Stimulated activated CD4-positive, alpha-beta T cell treated with anti-CD3 and anti-CD28 coated beads, Interleukin-4, amount 100 ng/mL, for 24 hours (primary cell): ENCODE measurements at regions not wholly inside any gene's neighbourhood (a gene's known extent, or its start where the extent isn't known, plus 50 kb on each side); places are given as distances from the start of the nearest gene placed in this dataset.
"Not testable (repeated sequence)": the region's sequence is repeated elsewhere in the genome, so short reads cannot be mapped to it uniquely, and the experiment has no call there.

Source experiments
- DNase-seq: peaks from one replicate; pipeline ENCODE4 v3.0.0-alpha.2; 2020

DNA sequence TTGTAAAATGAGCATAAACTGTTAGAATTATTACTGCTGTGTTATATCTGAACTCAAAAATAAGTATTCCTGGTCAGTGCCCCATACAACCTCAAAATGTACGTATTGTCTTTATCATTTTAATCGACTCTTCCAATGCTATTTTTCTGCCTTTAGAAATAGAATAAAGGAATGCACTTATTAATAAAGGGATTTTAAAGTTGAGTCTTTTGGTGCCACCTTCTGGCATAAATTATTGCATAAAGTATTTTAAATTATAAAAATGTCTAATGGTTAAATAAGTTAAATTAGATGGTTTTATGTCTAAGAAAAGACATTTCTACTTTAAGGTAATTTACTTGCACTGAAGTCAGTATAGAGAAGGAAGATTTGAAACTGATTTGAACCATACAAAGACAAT lies 424.0 kb upstream of the NDST4 start:
- DNase-seq: no peak

GRCh38 chr4:115529126-115529525 lies 415.7 kb upstream of the NDST4 start:
- no peak for DNase-seq

DNA sequence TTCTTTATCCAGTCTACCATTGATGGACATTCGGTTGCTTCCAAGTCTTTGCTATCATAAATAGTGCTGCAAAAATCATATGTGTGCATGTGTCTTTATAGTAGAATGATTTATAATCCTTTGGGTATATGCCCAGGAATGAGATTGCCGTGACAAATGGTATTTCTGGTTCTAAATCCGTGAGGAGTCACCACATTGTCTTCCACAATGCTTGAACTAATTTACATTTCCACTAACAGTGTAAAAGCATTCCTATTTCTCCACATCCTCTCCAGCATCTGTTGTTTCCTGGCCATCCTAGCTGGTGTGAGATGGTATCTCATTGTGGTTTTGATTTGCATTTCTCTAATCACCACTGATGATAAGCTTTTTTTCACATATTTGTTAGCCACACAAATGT lies 406.1 kb upstream of the NDST4 start:
- not testable (repeated sequence) for DNase-seq

DNA sequence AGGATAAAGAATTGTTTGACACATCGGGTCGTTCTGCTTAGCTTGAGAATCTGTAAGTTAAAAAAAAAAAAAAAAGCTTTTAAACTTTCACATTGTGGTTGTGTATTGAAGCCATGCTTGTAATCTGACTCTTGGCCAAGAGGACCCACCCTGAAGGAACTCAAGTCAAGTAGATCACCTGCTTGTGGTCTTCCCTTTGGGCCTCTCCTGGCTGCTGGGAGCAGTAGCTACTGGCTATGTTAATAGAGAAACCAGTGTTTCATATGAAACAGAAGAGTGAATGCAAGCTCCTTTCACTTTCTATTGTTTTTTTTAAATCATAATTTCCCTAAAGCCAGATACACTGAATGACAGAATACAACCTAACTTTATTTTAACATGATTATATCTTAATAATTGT lies 402.4 kb upstream of the NDST4 start:
- DNase-seq: no peak

DNA sequence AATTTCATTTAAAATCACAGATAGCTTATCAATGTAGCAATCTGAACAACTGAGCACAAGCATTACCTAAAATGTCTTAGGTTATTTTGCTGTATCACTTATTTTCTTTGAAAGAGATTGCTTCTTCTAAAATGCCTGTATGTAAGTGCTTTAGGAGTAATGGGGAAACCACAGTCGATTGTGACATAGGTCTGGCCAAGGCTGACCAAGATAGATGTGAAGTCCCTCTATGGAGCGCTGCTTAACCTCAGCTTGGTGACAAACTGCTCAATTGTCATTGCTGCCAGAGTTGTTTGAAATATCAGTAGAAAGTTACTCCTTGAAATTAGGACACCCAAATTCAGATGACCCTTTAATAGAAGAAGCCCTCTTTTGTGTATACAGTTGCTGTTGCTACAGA lies 401.9 kb upstream of the NDST4 start:
- no peak for DNase-seq

DNA sequence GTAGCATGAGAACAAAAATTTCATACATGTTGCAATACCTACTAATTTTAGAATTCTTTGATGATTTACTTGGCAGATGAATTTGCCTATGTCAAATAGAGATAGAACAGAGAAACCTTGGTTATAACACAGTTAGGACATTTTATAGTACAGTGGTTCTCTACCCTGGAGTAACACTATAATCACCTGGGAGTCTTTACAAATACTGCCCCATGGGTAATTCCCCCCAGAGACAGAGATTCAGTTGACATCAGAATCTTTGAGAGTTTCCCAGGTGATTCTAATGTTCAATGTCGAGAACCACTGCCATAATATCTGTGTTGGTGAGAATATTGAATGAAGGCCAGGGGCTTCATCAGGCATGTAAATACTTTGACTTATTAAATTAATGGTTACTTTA lies 401.3 kb upstream of the NDST4 start:
- DNase-seq: no peak

GRCh38 chr4:115505326-115505725 lies 391.9 kb upstream of the NDST4 start:
- DNase-seq: no peak

DNA sequence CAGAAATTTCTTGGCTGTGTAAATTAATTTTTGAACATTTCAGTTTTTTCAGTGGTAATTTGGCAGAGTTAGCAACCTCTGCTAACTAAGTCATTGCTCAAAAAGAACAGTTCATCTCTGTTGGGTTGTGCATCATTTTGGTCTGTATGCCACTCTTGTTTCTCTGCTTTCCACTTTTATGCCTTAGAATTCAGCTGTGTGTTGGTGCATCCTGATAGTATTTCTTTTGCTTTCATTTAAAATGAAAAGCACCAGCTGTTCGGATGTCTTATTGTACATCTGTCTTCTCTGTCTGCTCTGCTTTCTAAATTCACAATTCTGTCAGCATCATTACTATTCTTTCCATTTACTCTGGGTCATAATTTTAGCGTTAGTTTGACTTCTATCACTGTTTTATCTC lies 388.2 kb upstream of the NDST4 start:
- DNase-seq: no peak

DNA sequence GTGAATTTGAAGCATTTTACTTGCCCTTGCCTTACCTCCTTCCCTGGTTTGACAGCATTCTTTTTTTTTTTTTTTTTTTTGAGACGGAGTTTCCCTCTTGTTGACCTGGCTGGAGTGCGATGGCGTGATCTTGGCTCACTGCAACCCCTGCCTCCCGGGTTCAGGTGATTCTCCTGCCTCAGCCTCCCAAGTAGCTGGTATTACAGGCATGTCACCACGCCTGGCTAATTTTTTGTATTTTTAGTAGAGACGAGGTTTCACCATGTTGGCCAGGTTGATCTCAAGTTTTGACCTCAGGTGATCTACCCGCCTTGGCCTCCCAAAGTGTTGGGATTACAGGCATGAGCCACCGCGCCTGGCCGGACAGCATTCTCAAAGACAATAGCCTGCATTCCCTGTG lies 380.4 kb upstream of the NDST4 start:
- DNase-seq: not testable (repeated sequence)

DNA sequence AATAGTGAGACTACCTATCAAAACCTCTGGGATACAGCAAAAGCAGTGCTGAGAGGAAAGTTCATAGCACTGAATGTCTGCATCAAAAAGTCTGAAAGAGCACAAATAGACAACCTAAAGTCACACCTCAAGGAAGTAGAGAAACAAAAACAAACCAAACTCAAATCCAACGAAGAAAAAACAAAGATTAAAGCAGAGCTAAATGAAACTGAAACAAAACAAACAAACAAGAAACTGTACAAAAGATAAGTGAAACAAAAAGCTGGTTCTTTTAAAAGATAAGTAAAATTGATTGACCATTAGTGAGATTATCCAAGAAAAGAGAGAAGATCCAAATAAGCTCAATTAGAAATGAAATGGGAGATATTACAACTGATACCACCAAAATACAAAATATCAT lies 378.3 kb upstream of the NDST4 start:
- no peak for DNase-seq

- no peak for DNase-seq
Observed at GRCh38 chr4:115489279-115489678, 375.9 kb upstream of the NDST4 start.

DNA sequence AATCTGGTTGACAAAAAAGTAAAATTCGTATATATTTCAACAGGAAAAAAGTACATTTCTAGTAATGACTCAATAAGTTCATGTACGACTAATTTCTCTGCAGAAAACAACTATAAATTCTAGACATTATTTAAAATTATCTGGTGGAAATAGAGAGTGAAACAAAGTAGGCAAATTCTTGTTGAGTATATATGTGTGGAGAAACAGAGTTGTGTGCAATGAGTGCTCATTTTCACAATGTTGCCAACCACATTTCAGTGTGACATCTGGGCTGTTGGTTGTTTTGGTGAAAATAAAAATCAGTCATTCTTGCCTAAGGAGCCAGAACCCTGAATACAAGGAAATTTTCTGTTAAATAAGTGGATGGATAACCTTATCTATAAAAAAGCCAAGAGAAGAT lies 372.0 kb upstream of the NDST4 start:
- DNase-seq: no peak

GRCh38 chr4:115484479-115484878 lies 371.1 kb upstream of the NDST4 start:
- DNase-seq: no peak

GRCh38 chr4:115470763-115471162 lies 357.3 kb upstream of the NDST4 start:
- DNase-seq: no peak

DNA sequence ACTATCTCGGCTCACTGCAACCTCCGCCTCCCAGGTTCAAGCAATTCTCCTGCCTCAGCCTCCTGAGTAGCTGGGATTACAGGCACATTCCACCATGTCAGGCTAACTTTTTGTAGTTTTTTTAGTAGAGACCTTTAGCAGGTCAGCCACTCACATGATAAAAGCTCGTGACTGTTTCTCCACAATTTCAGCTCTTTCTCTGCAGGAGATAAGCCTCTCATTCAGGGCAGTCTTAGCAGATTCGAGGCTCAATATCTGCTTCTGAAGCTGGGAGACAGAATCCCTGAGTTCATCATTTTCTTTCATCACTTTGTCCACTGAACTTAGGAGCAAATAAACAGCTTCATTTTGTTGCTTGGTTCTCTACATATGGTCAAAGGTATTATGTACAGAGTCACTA lies 345.9 kb upstream of the NDST4 start:
- DNase-seq: not testable (repeated sequence)

GRCh38 chr4:115456231-115456630 lies 342.8 kb upstream of the NDST4 start:
- DNase-seq: no peak

DNA sequence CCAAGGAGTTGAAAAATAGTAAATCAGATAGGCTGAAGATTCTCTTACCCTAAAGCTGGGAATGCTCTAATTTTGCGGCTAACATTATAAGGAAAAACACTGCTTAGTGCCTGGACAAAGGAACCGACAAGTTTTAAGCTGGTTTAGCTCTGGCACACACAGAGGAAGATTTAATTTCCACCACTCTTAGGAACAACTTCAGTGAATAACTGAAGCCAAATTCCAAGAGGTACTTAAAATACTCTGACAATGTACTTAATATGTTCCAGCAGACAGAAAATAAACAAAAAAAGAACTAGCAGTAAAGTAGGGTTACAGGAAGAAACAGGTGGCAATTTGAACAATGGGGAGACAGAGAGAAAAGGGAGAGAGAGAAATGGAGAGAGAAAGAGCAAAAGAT lies 340.8 kb upstream of the NDST4 start:
- no peak for DNase-seq

DNA sequence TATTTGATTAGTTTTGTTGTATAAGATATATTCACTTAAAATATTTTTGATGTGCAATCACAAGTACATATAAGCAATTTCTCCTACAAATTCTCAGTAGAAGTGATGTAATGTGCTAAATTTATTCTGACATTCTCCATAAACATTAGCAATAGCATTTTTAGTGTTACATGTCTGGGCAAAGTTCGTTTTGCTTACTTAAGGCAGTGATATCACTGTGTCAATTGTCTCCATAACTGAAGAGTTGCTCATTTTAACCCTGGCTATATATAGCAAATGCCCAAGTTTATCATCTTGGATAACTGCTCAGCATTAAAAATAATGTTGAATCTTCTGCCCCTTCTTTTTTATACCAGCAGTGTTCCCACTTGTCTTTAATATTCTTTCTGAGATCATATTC lies 340.0 kb upstream of the NDST4 start:
- no peak for DNase-seq

DNA sequence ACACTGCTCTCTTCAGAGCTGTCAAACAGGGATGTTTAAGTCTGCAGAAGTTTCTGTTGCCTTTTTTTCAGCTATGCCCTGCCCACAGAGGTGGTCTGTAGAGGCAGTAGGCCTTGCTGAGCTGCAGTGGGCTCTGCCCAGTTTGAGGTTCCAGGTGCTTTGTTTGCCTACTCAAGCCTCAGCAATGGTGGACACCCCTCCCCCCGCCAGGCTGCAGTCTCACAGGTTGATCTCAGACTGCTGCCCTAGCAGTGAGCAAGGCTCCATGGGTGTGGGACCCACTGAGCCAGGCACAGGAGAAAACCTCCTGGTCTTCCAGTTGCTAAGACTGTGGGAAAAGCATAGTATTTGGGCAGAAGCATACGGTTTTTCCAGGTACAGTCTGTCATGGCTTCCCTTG lies 338.8 kb upstream of the NDST4 start:
- not testable (repeated sequence) for DNase-seq

DNA sequence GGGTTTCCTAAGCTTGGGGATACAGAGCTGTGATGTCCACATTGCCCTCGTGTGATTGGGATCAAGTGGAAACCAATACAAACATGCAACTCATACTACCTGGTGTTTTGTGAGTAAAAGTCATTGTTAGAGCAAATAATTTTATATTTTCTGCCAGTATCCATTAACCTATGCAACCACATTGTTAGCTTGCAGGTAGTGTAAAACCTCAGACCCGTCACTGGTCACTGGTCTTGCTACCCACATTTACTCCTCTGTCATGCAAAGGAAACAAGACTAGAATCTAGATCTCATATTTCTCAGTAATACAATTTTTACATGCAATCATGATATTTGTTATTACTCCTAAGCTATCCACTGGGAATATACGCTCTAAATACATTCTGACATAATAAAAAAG lies 324.3 kb upstream of the NDST4 start:
- DNase-seq: no peak

DNA sequence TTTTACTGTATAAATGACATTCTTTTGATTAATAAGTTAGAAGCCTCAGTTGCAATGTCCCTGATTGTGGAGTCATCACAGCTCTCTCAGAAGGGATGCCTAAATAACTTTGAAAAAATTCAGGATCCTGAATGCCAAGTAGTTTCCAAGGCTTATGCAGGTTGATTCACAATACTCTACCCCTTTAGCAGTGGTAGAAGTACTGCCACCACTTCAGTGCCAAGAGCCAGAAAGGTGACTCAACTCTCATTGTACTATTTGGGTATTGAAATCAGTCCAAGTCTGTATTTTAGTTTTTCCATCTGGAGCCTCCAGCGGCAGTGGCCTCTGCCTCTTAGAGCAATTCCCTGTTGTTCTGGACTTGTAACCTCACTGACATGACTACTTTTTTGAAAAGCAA lies 320.1 kb upstream of the NDST4 start:
- no peak for DNase-seq

DNA sequence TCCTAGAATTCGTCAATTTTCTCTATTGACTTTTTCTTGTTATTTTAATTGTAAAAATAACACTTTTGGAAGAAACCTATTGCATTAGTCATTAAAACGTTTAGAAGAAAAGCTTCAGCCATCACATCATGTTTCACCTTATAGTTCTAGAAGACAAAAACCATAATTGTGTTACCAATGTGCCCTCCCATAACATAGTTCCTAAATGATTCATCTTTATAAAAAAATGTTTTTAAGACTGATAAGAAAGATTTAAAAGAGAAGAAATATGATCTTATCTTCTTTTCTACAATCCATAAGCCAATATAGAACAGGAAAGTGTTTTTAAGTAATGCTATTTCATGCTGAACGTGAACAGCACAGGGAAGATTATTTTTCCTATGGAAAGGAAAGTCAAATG lies 316.6 kb upstream of the NDST4 start:
- DNase-seq: no peak

DNA sequence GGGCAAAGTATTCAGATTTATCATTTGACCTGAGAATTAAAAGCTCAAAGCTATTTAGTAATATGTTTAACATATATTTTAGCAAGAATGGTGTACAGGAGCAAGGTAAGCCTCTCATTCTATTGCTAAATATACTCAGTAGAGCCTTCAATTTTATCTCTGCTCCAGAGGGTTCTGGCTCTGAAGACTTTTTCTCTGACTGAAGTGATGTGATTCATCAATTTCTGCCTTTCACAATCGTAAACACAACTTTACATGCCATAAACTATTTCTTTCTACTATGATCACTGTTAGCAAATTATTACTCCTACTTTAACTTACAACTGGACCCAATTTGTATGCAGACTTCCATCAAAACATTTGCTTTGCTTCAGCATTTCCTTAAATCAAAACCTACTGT lies 315.0 kb upstream of the NDST4 start:
- no peak for DNase-seq

DNA sequence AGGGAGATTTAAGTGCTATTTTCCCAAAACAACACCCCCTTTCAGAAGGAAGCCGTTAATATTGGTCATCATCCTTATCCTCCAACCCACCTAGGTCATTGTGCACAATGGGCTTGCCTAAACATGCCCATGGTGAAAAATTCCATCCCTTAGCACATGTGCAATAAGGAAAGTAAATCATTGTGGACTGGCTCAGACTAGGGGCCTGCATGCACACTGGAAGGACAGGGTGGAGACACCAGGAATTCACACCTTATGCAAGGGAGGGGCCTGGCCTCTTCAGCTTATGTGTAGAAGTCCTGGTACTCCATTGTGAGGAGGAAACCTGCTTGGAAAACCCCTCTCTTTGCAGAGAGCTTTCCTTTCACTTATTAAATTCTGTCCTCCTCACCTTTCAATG lies 311.4 kb upstream of the NDST4 start:
- DNase-seq: no peak

DNA sequence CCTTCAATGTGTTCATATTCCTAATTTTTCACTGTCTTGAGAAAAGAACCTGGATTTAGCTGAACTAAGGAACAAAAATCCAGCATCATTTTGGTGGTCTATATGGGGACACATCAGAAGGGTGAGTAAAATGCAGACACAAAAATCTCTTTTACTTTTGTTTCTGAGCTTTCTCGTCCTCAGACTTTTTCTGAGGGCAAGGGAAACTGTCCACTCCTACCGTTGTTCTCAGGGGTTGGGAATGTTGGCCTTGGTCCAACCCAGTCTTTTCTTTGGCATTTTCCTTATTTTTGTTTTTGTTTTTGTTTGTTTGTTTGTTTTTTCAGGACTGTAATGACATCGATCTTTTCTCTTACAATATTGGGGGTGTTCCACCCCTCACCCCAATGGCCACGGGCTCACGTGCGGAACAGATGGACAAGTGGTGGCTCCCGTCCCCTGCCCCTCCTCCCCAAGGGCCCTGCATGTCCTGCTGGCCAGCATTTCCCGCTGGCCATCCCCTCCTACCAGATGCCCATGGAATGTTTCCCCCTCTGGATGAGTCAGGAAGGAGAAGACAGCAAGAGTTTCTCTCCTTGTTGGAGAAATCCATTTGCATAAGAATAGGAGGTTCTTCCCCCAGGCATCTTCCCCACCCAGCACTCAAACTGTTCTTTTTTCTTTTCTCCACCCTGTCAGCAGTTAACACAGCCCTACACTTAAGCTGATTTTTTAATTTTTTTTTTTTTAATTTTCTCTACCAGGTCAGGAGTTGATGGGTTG lies 305.4 kb upstream of the NDST4 start:
- no peak for DNase-seq

GRCh38 chr4:115396034-115396433 lies 282.6 kb upstream of the NDST4 start:
- DNase-seq: no peak
